H9 (cell line): ENCODE measurements at regions not wholly inside any gene's neighbourhood (a gene's known extent, or its start where the extent isn't known, plus 50 kb on each side); places are given as distances from the start of the nearest gene placed in this dataset.
"Not testable (repeated sequence)": the region's sequence is repeated elsewhere in the genome, so short reads cannot be mapped to it uniquely, and the experiment has no call there.

Experiments
- DNase-seq: peaks from one replicate; pipeline ENCODE4 v3.0.0-alpha.2; 2017
- H2AFZ ChIP-seq: one replicate; pipeline ENCODE4 v1.6.1; 2013; ENCODE audit warnings: mild to moderate bottlenecking, low read length, control low read depth, moderate library complexity
- H2AK5ac ChIP-seq: 2 replicates; pipeline ENCODE4 v1.6.1; 2013; ENCODE audit warnings: low read length, control low read depth, mixed read lengths; ENCODE audit not compliant: insufficient read length
- H2BK120ac ChIP-seq: one replicate; pipeline ENCODE4 v1.6.1; 2013; ENCODE audit warnings: low read depth, mild to moderate bottlenecking, low read length, control low read depth, inconsistent platforms; ENCODE audit not compliant: poor library complexity, severe bottlenecking
- H2BK12ac ChIP-seq: 2 replicates; pipeline ENCODE4 v1.6.1; 2013; ENCODE audit warnings: low read length, control low read depth, mixed read lengths, low read depth; ENCODE audit not compliant: insufficient read length
- H2BK15ac ChIP-seq: 2 replicates; pipeline ENCODE4 v1.6.1; 2013; ENCODE audit warnings: low read depth, low read length, control low read depth
- H2BK20ac ChIP-seq: one replicate; pipeline ENCODE4 v1.6.1; 2013; ENCODE audit warnings: low read depth, mild to moderate bottlenecking, low read length, control low read depth, inconsistent platforms; ENCODE audit not compliant: poor library complexity, severe bottlenecking
- H2BK5ac ChIP-seq: 2 replicates; pipeline ENCODE4 v1.6.1; 2013; ENCODE audit warnings: low read length, control low read depth, mixed read lengths; ENCODE audit not compliant: insufficient read length
- H3K14ac ChIP-seq: 2 replicates; pipeline ENCODE4 v1.6.1; 2013; ENCODE audit warnings: low read length, control low read depth; ENCODE audit not compliant: insufficient read depth
- H3K18ac ChIP-seq: 2 replicates; pipeline ENCODE4 v1.6.1; 2013; ENCODE audit warnings: low read depth, mild to moderate bottlenecking, mixed read lengths, low read length, control low read depth; ENCODE audit not compliant: insufficient read length
- H3K23ac ChIP-seq: 2 replicates; pipeline ENCODE4 v1.6.1; 2013; ENCODE audit warnings: low read length, control low read depth, mixed read lengths, low read depth; ENCODE audit not compliant: insufficient read length
- H3K23me2 ChIP-seq: 2 replicates; pipeline ENCODE4 v1.6.1; 2013; ENCODE audit warnings: low read depth, mild to moderate bottlenecking, mixed read lengths, low read length, control low read depth; ENCODE audit not compliant: insufficient read length, poor library complexity, severe bottlenecking
- H3K27ac ChIP-seq: 2 replicates; pipeline ENCODE4 v1.5.1; 2013; ENCODE audit warnings: low read length, control low read depth, mixed read lengths, low read depth; ENCODE audit not compliant: insufficient read length
- H3K27me3 ChIP-seq: 2 replicates; pipeline ENCODE4 v1.6.1; 2013; ENCODE audit warnings: low read length, control low read depth, inconsistent platforms; ENCODE audit not compliant: insufficient read depth
- H3K4ac ChIP-seq: 2 replicates; pipeline ENCODE4 v1.6.1; 2013; ENCODE audit warnings: low read depth, mild to moderate bottlenecking, control low read depth, inconsistent platforms, low read length, moderate library complexity
- H3K4me1 ChIP-seq: 2 replicates; pipeline ENCODE4 v1.6.1; 2013; ENCODE audit warnings: low read length, control low read depth, inconsistent platforms; ENCODE audit not compliant: insufficient read depth
- H3K4me2 ChIP-seq: 2 replicates; pipeline ENCODE4 v1.6.1; 2013; ENCODE audit warnings: low read length, control low read depth, mixed read lengths; ENCODE audit not compliant: insufficient read length, insufficient read depth
- H3K56ac ChIP-seq: 2 replicates; pipeline ENCODE4 v1.6.1; 2013; ENCODE audit warnings: low read depth, mild to moderate bottlenecking, mixed read lengths, low read length, control low read depth; ENCODE audit not compliant: insufficient read length
- H3K79me1 ChIP-seq: 2 replicates; pipeline ENCODE4 v1.6.1; 2013; ENCODE audit warnings: low read depth, mild to moderate bottlenecking, moderate library complexity, low read length, control low read depth, inconsistent platforms; ENCODE audit not compliant: insufficient read depth, poor library complexity, severe bottlenecking
- H3K79me2 ChIP-seq: 2 replicates; pipeline ENCODE4 v1.6.1; 2013; ENCODE audit warnings: low read length, control low read depth, inconsistent platforms; ENCODE audit not compliant: insufficient read depth
- H3K9ac ChIP-seq: 2 replicates; pipeline ENCODE4 v1.6.1; 2013; ENCODE audit warnings: low read length, control low read depth, mixed read lengths; ENCODE audit not compliant: insufficient read length; ENCODE audit errors: extremely low read depth
- H3K9me3 ChIP-seq: one replicate; pipeline ENCODE4 v1.6.1; 2013; ENCODE audit warnings: low read depth, low read length, inconsistent platforms; ENCODE audit not compliant: control insufficient read depth
- H3T11ph ChIP-seq: one replicate; pipeline ENCODE4 v1.6.1; 2013; ENCODE audit warnings: mild to moderate bottlenecking, low read length, control low read depth, inconsistent platforms
- H4K20me1 ChIP-seq: one replicate; pipeline ENCODE4 v1.6.1; 2013; ENCODE audit not compliant: control insufficient read depth, insufficient read length, insufficient read depth
- H4K5ac ChIP-seq: 2 replicates; pipeline ENCODE4 v1.6.1; 2013; ENCODE audit warnings: low read depth, mild to moderate bottlenecking, mixed read lengths, low read length, control low read depth; ENCODE audit not compliant: insufficient read length
- H4K8ac ChIP-seq: replicated peaks from 2 replicates; pipeline ENCODE4 v1.6.1; 2013; ENCODE audit warnings: low read length, control low read depth, mixed read lengths, low read depth; ENCODE audit not compliant: insufficient read length
- H4K91ac ChIP-seq: 2 replicates; pipeline ENCODE4 v1.6.1; 2013; ENCODE audit warnings: low read depth, mild to moderate bottlenecking, moderate library complexity, mixed read lengths, low read length, control low read depth; ENCODE audit not compliant: insufficient read length
- H3K27ac Mint-ChIP-seq, 3 experiments: 2 replicates in 2 of 3; 3 replicates in 1 of 3; pipeline ENCODE4 v1.8.0; 2020 to 2021; ENCODE audit warnings: mixed read lengths in 3 of 3, mild to moderate bottlenecking in 1 of 3, moderate library complexity in 1 of 3
- H3K27me3 Mint-ChIP-seq: 2 replicates; pipeline ENCODE4 v1.8.0; 2021; ENCODE audit warnings: low read depth, mild to moderate bottlenecking, moderate library complexity, mixed read lengths
- H3K36me3 Mint-ChIP-seq, 3 experiments: 2 replicates in 2 of 3; 3 replicates in 1 of 3; pipeline ENCODE4 v1.8.0; 2020 to 2021; ENCODE audit warnings: low read depth in 3 of 3, mixed read lengths in 3 of 3; ENCODE audit not compliant: insufficient read depth in 1 of 3
- H3K4me1 Mint-ChIP-seq, 2 experiments: 2 replicates each; pipeline ENCODE4 v1.8.0; 2020; ENCODE audit warnings: mixed read lengths in 2 of 2
- H3K4me3 Mint-ChIP-seq, 2 experiments: 2 replicates in 1 of 2; 3 replicates in 1 of 2; pipeline ENCODE4 v1.8.0; 2020 to 2021; ENCODE audit warnings: mild to moderate bottlenecking in 2 of 2, mixed read lengths in 2 of 2, moderate library complexity in 1 of 2
- H3K9me3 Mint-ChIP-seq, 2 experiments: 2 replicates in 1 of 2; 3 replicates in 1 of 2; pipeline ENCODE4 v1.8.0; 2020; ENCODE audit warnings: mild to moderate bottlenecking in 2 of 2, mixed read lengths in 2 of 2, moderate library complexity in 1 of 2
- WGBS: extraction: QIAGEN DNeasy Blood & Tissue Kit; methylation state at CpG from one replicate; pipeline ENCODE4 v1.1.7; 2013; ENCODE audit warnings: missing lambda C conversion rate, low lambda C conversion rate, mixed read lengths; ENCODE audit not compliant: insufficient read length; ENCODE audit errors: extremely low coverage; 5-methylcytosine and 5-hydroxymethylcytosine counted together

- not testable (repeated sequence) for H4K91ac ChIP-seq, H3K27ac ChIP-seq, H3K4me3 Mint-ChIP-seq, H3K79me1 ChIP-seq, H2AK5ac ChIP-seq, DNase-seq, H3K9ac ChIP-seq, H3K18ac ChIP-seq, H3K14ac ChIP-seq, H3K79me2 ChIP-seq, H3K4ac ChIP-seq, H3T11ph ChIP-seq, H4K8ac ChIP-seq, H2BK20ac ChIP-seq, H3K56ac ChIP-seq, H2BK12ac ChIP-seq, H2BK120ac ChIP-seq, H4K20me1 ChIP-seq, H3K23ac ChIP-seq, H3K4me1 Mint-ChIP-seq, H3K23me2 ChIP-seq, H4K5ac ChIP-seq, H3K4me1 ChIP-seq, H3K27ac Mint-ChIP-seq, H2BK5ac ChIP-seq, H2BK15ac ChIP-seq, H3K4me2 ChIP-seq, H3K27me3 ChIP-seq, H3K27me3 Mint-ChIP-seq, H2AFZ ChIP-seq
- peaks cover 62% of the 10 kb centered on the region for H3K9me3 ChIP-seq
- WGBS = no CpG with 5 or more reads among the region's 6 CpGs
- H3K36me3 Mint-ChIP-seq = peaks cover 4 to 18% (median 12%) of the 10 kb centered on the region in 3 experiments
- peaks cover 42 to 44% of the 10 kb centered on the region in 2 experiments for H3K9me3 Mint-ChIP-seq
These were observed 872.2 kb upstream of the TPTE start for GRCh38 chr21:9648947-9649720.

GRCh38 chr21:9652819-9653218 is 868.6 kb upstream of the TPTE start:
- H3K9me3 ChIP-seq = peaks cover 83% of the 10 kb centered on the region
- H2AK5ac ChIP-seq, H2AFZ ChIP-seq, H3K9ac ChIP-seq, H4K91ac ChIP-seq, H4K5ac ChIP-seq, H3K4me2 ChIP-seq, H2BK20ac ChIP-seq, H4K20me1 ChIP-seq, H3K79me1 ChIP-seq, H3K27me3 Mint-ChIP-seq, H2BK120ac ChIP-seq, H2BK5ac ChIP-seq, H3T11ph ChIP-seq, H2BK12ac ChIP-seq, H3K27me3 ChIP-seq, H3K27ac Mint-ChIP-seq, H3K4ac ChIP-seq, H4K8ac ChIP-seq, H3K14ac ChIP-seq, H3K79me2 ChIP-seq, H3K18ac ChIP-seq, H3K23ac ChIP-seq, H3K23me2 ChIP-seq, H3K4me1 ChIP-seq, H3K4me3 Mint-ChIP-seq, H3K4me1 Mint-ChIP-seq, H3K27ac ChIP-seq, H3K56ac ChIP-seq, DNase-seq, H2BK15ac ChIP-seq: not testable (repeated sequence)
- no CpG with 5 or more reads among the region's 2 CpGs for WGBS
- Mint-ChIP-seq H3K9me3 (peaks cover 35 to 41% of the 10 kb centered on the region in 2 experiments), H3K36me3 (peaks cover 11 to 29% (median 24%) of the 10 kb centered on the region in 3 experiments)
